HEK293T (cell line): ENCODE measurements at regions not wholly inside any gene's neighbourhood (a gene's known extent, or its start where the extent isn't known, plus 50 kb on each side); places are given as distances from the start of the nearest gene placed in this dataset.
"Not testable (repeated sequence)": the region's sequence is repeated elsewhere in the genome, so short reads cannot be mapped to it uniquely, and the experiment has no call there.

Experiments used
- BHLHE40 ChIP-seq: fragments of 450-650 bp; IDR thresholded peaks from 2 replicates; pipeline ENCODE4 v1.6.1; 2016; ENCODE audit warnings: mild to moderate bottlenecking, moderate library complexity, borderline replicate concordance
- CTBP1 ChIP-seq: fragments of 450-650 bp; IDR thresholded peaks from 2 replicates; pipeline ENCODE4 v1.6.1; 2016; ENCODE audit warnings: borderline replicate concordance
- ELF4 ChIP-seq: fragments of 450-650 bp; IDR thresholded peaks from 2 replicates; pipeline ENCODE4 v1.6.1; 2017; ENCODE audit warnings: antibody characterized with exemption
- FOXK2 ChIP-seq: fragments of 450-650 bp; IDR thresholded peaks from 2 replicates; pipeline ENCODE4 v1.6.1; 2016; ENCODE audit warnings: mild to moderate bottlenecking
- FOXM1 ChIP-seq: fragments of 450-650 bp; IDR thresholded peaks from 2 replicates; pipeline ENCODE4 v1.6.1; 2017; ENCODE audit warnings: mild to moderate bottlenecking, borderline replicate concordance
- L3MBTL2 ChIP-seq: fragments of 450-650 bp; conservative IDR thresholded peaks from 2 replicates; pipeline ENCODE4 v1.6.1; 2016; ENCODE audit warnings: mild to moderate bottlenecking
- PKNOX1 ChIP-seq: fragments of 450-650 bp; IDR thresholded peaks from 2 replicates; pipeline ENCODE4 v1.6.1; 2016
- SP1 ChIP-seq: fragments of 450-650 bp; IDR thresholded peaks from 2 replicates; pipeline ENCODE4 v1.6.1; 2017
- SUZ12 ChIP-seq: fragments of 450-650 bp; IDR thresholded peaks from 2 replicates; pipeline ENCODE4 v1.6.1; 2016; ENCODE audit warnings: mild to moderate bottlenecking
- ZNF384 ChIP-seq: fragments of 450-650 bp; IDR thresholded peaks from 2 replicates; pipeline ENCODE4 v1.6.1; 2016

GRCh38 chr1:120508351-120508750, 93.5 kb downstream of the NBPF8 start:
- TF ChIP-seq FOXK2, SP1, BHLHE40, L3MBTL2, ELF4, FOXM1, CTBP1, SUZ12, PKNOX1, ZNF384: not testable (repeated sequence)
